ENCODE measurements at regions not wholly inside any gene's neighbourhood (a gene's known extent, or its start where the extent isn't known, plus 50 kb on each side); places are given as distances from the start of the nearest gene placed in this dataset.

DNA sequence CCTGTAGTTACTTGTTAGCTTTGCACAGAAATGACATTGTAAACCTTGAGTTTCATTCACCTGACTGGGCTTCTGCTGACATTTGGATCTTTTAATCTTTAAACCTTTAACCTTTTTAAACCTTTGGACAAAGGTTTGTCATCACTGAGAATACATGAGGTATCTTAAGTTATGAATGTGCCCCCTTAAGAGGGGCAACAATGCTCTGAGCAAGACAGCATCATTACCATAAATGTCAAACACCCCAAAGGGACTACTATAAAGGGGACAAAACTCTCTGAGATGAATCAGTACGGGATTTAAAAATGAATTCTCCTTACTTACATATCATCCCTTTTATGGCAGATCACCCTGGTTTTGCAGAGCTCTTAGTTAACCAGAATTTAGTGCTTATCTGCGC is 203.3 kb downstream of the COG6 start:
- no peak for DNase-seq (ENCODE audit: low read depth in 2 of 2)

DNA sequence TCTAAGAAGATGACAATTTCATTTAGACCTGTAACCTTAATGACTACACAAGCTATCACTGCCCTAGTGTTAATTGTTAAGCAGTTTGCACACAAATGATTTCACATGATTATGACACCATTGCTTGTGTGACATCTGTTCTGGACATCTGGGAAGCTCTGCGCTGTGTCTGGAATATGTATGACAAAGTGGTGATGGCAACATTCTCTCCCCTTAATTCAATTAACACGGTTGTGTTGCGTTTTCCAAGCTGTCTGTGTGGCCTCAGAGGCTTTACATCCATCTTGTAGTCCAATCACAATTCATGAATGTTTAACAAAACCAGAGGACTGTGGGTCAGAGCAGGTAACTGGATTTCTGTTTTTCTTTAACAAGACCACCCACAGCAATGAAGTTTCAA is 204.4 kb downstream of the COG6 start:
- DNase-seq (ENCODE audit: low read depth in 2 of 2): no peak

DNA sequence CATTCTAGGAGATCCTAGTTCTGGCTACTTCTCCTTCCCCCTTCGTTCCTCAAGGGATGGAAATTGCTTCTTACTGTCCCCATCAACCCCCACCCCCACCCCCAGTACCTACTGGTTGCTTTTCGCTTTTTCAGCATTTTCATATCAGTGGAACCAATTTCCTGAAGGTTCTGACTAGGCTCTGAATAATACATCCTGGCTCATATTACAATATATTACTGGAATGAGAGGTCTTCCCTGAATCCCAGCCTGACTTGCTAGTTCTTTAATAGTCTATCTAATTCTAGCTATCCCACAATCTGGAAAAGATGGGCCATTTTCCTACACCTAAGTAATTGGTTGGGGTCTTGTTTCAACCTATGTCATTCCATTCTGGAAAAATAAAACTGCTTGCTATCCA is 207.4 kb downstream of the COG6 start:
- DNase-seq (ENCODE audit: low read depth in 2 of 2): no peak

DNA sequence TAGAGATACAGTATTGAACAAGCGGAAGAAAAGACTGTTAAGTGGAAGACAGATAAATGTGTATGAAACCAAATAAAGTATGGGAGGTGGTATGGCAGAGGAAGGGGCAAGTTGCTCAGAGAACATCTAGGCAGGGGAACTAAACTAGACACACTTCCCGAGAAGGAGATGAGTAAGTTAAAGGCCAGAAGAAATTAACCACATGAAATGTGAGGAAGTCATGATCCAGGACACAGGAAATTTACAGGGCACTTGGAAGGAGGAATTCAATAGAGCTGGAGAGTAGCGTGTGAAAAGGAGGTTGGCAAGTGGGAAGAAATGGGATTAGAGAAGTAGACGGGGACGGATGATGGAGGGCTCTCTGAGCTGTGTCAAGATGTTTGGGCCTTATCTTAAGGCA is 208.8 kb downstream of the COG6 start:
- DNase-seq (ENCODE audit: low read depth in 2 of 2): no peak

DNA sequence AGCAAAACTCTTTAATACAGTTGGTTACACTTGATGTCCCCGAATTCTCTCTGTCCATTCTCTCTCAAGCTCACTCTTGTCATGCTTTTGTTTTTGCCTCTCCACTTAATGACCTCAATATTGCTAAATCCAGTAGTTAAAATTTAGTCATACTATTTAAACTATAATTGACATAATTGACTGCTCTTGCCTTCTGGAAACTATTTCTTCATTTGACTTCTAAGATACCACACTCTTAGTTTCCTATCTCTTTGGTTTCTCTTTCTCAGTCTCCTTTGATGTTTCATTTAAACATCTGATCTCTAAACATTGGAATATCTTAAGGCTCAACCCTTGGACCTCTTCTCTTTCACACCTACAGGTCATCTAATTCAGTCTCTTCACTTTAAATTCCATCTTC is 211.3 kb downstream of the COG6 start:
- no peak for DNase-seq (ENCODE audit: low read depth in 2 of 2)

DNA sequence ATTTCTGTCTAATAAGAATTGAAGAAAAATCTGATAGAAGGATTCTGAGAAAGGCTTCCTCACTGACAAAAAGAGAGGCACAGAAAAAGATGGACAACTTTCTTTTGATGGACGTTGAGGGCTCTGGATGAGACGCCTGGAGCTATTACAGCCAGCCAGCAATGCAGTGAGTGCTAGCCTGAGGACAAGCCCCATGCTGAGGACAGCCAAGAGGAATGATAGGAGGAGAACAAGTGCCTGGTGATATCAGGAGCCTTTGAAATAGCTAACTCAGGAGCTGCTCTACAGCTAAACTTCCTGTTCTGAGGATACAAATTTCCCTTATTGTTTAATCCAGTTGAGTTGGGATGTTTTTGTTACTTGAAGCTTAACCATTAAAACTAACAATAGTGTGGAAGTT is 212.3 kb downstream of the COG6 start:
- DNase-seq (ENCODE audit: low read depth in 2 of 2): no peak

DNA sequence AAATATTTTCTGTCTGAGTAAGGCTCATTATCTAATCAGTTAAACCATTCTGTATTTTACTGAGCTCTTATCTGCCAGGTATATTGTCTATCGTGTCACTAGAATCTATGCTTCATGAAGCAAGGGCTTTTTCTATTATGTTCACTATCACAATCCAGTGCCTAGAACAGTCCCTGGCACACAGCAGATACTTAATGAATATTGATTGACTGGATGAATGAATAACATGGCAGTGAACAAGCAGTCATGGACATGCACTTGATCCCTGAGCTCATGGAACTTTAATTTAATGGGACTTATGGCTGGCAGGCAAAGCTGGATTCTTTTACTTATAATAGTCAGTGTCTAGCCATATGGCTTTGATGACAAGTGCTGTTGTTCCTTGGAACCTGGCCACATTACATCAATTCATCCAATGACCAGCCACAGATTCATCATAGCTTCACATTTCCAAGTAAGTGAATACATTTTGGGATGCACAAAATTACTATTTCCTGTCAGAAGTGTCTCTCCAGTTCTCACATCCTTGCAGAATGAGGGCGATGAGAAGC is 214.8 kb downstream of the COG6 start:
- no peak for DNase-seq (ENCODE audit: low read depth in 2 of 2)

DNA sequence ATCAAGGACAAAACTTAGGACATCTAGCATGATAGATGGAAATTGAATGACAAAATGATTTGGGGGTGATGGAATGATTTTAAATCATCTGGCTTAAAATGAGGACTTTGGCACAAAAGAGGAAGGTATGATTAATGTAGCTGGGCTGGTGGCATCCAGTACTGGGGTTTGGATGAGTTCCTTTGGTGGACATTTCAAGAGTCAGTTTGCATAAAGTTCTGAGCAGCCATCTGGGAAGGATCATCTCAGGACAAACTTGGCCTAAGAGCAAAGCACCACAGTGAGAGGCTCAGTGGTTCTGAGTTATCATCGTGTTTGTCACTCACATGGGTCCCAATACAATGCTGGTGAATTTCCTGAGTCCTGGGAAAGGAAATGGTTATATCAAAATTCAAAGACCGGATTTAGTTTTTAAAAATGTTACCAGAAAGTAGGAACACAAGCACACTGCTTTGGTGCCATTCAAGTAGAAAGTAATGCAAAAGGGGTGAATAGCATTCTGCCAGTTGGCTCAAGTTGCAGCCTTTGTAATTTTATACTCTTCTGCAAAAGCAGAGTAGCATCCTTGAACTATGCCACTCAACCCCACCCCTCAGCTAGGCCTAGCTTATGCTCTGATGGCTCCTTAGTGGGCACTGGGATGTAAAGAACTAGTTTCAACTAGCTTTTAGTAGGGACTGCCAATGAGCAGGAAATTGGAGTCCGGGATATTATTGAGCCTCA is 219.0 kb downstream of the COG6 start:
- no peak for DNase-seq (ENCODE audit: low read depth in 2 of 2)

DNA sequence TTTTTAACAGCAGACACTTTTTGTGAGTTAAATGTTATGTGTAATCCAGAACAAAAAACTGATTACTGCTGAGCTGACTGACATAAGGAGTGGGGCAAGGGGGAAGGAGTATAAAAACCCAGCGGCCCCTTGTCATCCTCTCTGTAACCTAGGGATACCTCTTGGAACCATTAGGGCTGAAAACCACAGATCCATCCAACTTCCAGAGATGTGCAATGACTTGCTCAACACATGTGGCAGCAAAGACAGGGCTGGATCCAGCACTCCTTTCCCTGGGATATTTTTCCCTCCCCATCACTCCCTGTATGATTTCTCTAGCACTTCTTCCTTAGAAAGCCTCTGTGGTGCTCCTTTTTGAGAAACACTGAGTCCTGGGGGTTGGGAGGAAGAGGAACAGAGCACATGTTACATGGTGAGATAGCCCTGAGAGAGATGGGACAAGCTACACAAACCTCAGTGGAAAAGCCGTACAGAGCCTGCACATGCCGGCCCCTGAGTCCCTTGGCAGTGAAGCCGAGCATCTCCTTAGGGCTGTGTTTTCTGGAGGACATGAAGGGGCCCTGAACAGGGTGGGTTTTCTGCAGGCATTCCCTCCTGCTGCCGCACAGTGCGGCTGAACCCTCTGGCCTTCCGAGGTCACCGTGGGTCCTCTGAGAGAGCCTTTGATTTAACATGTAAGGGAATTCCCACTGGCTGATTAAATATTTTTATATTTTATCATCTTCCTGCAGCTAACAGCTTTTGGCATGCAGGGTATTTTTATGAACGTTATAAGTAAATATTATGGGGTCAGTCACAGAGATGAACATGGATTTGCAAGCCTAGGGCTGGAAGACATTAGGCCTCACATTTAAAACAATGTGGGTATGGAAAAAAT is 219.9 kb downstream of the COG6 start:
- no peak for DNase-seq (ENCODE audit: low read depth in 2 of 2)

DNA sequence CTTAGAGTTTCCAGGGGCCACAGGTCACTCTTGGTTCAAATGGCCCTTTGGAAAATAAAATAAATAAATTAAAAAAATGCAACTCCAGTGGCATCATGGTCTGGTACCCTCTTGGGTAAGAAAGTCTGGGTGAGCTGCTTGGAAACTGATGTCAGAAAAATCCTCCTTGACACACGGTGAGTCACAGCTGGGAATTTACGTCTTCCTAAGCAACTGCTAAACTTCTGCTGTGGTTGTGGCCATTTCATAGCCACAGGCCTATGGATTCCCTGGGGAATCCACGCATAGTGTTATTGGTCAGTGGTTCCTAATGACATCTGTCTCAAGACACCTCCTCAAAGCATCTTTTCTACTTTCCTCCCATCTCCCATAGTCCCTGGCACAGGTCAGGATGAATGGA is 220.8 kb downstream of the COG6 start:
- no peak for DNase-seq (ENCODE audit: low read depth in 2 of 2)

DNA sequence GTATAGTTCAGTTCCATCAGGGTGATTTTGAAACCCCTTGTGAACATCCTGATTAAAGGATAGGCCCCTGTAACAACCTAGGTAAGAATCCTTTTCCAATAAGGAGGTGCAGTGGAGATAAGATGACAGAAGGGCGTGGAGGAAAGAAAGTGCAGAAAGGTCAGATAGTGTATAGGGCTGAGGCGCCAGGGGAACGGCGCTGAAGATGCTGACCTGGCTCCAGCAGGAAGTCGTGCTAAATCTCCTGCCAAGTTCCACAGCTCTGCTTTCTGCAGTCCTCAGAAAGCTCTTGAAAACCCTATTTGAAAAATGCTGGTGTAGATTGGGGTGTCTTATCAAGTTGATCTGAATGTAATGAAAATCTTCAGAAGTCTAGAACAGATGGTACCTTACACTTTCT is 221.7 kb downstream of the COG6 start:
- DNase-seq (ENCODE audit: low read depth in 2 of 2): no peak

DNA sequence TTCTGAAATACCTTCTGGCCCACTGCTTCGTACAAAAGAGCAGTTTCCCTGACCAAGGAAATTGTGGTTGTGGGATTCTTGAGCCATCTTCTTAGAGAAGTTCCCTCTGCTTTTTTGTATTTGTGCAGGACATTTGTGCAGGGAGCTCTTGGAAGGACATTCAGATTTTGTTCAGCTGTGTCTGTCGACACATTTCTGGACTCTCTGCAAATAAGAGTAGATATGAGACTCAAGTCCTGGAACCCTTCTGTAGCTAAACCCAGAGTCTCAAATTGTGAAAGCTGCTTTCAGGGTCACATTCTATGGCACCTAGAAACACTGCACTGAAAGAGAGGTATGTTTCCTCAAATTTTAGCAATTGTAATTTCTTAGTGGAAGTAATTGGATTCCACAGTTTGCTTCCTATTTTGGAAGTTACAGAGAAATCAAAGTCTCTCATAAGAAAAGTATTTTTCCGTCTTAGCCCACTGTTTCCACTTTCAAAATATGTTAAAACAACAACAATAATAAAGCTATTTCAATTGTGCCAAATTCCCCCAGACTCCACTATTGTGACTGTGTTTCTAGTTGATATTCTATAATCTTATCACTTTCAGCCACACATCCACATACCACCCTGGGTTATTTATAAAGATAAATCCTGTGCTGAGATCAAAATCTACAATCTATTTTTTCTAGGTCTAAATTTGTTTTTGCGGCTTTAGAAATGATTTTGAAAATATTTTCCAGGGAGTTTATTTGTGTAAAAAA is 224.0 kb downstream of the COG6 start:
- DNase-seq (ENCODE audit: low read depth in 2 of 2): no peak

DNA sequence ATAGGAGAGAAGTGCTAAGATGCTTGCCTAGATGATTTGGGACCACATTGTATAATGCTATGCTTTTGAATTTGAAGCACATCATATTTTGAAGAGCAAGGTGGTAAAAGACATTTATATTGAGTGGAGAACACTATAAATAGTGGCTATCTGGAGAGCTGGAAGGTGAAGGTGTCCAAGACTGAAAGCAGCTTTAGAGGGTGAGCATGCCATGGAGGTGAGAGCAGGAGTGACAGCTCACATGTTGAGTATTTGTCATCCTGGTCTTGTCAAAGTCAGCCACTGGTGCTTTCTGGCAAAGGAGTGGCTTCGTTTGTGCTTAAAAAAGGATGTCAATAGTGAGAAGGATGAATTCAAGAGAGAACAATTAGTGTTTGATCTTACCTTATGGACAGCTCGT is 225.9 kb downstream of the COG6 start:
- no peak for DNase-seq (ENCODE audit: low read depth in 2 of 2)

DNA sequence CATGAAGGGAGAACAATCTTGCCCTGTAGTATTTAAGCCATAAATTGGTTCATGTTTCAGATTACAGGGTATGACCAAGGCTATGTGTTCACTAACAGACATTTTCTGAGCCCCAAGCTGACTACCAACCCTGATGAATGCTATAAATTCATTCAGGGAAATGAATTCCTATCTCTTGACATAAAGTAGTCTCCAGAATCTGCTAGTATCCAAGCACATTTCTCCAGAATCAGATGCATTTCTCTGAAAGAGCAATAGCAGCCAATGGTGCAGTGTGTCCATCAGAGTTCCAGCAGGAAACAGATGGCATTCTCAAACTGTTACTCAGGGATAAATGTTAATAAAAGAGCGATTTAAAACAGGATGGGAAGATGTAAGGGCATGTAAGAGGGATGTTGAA is 226.4 kb downstream of the COG6 start:
- DNase-seq (ENCODE audit: low read depth in 2 of 2): no peak

DNA sequence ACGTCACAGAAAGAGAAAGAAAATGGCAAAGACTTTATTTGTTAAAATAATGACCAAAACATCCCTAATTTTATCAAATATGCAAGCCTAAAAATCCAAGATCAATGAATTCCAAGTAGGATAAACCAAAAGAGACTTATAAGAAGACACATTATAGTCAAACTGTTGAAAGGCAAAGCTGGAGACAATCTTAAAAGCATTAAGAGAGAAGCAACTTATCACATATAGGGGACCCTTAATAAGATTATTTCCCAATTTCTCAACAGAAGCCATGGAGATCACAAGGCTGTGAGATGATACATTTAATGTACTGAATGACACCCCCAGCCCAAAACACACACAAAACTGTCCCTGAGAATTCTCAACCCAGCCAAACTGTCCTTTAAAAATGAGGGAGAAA is 228.7 kb downstream of the COG6 start:
- DNase-seq (ENCODE audit: low read depth in 2 of 2): no peak

DNA sequence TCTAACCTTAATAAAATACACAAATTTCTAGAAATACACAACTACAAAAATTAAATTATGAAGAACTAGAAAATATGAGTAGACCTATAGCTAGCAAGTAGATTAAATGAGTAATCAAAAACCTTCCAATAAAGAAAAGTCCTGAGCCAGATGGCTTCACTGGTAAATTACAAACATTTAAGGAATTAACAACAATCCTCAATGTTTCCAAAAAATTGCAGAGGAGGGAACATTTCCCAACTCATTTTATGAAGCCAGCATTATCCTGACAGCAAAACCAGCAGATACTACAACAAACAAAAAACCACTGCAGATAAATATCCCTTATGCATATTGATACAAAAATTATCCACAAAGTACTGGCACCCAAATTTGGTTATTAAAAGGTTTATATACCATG is 230.9 kb downstream of the COG6 start:
- DNase-seq (ENCODE audit: low read depth in 2 of 2): no peak

DNA sequence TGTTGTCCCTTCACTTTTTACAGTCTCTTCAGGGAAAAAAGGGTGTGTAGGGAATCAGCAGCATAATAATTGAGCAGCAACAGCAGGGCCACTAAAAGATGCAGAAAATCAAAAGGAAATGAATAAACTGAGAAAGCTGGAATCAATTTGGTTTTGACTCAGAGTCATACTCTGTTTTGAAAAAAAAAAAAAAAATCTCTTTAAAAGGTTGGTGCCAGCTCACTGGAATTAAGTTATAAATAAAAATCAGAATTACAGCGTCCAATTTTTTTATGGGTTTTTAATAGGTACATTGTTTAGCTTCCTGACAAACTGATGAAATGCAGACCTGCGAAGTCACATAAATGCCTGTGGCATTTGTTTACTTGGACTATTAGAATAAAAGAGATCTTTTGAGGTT is 231.9 kb downstream of the COG6 start:
- no peak for DNase-seq (ENCODE audit: low read depth in 2 of 2)

DNA sequence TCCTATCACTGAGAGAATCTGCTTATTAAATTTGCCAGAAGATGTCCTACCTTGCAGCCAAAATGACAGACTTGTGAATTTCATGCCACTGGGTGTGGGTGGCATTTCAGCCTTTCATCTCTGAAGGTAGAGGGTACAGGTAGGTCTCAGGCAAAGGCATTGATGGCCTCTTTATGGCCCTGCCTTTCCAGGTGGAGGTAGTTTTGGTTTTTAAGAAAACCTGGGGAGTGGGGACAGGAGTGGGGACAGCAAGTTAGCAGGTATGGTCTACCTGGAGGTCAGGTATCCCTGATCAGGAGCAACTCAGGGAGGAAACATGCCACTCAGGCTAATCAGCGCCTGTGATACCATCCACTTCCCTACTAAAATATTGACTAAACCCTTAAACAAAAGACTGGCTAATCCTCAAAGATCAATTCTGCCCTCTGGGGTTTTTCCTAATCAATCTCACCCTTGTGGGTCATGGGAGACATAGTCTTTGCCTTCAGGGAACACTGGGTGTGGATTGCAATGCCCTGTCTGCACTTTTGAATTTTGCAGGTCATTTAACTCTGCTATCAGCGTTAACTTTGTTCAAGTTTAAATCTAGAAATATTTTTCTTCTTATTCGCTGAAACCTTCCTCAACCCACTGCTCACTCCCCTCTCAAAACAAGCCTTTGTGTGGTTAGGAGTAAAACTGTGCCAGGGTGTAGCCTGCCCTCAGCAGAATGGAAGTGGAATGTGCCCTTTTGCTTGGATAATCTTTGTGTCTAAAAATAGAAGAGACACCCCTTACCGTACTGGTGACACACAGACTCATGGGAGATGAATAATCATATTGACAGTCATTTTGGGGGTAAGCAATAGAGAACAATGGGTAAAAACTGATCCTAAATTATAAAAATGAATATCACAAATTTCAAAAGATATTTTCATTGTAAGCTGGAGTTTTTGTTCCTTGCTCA is 233.7 kb downstream of the COG6 start:
- DNase-seq (ENCODE audit: low read depth in 2 of 2): no peak

DNA sequence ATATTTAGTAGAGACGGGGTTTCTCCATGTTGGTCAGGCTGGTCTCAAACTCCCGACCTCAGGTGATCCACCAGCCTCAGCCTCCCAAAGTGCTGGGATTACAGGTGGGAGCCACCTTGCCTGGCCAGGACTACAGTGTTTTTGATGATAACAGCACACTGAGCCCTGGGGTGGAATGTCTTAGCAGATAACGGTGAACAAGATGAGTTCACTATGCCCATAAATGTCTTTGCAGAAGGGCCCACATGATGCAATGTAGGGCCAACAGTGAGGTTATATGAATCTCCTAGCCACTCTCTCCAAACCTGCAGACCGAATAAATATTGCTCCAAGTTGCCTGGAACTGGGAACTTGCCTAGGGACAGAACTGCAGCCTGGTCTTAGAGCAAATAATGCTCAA is 235.1 kb downstream of the COG6 start:
- no peak for DNase-seq (ENCODE audit: low read depth in 2 of 2)

DNA sequence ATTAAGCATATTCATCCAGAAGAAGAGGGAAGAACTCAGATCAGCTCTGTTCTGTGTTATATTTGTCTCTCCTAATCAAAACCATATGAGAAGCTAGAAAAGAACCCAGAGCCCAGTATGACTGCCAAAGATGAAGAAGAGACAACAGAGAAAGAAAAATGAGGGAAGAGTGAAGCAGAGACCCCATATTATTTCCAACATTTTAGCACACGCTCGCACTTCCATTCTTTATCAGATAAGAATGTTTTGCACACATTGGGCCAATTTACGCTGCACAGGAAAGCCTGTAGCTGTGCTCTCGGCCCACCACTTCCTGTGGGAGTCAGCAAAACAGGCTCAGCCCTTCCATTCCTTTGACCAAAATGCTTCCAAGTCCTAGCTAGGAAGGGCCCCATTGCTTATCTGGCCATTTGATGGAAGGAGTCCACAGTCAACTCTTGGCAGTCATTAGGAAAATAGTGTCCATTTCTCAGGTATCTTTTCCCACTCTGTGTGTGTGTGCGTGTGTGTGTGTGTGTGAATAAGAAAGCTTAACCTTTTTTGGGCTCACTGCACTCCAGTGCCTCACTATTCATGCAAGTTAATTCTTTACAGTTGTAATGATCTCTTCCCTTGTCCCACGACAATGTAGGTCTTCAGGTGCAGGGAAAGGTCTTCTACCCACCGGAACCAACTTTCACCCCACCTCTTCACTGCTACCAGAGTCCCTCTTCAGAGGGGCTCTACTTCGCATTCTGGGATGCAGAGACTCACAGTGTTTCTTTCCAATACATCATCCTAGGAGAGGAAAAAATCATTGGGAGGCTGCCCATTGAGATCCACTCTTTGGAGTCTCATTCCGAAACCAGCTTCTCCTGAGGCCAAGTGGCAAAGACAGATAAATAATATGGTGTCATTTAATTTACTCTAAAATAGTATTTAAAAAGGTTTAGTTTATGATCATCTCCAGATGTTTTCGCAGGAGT is 237.5 kb downstream of the COG6 start:
- peak in 1 of 2 donors; percentile 2 for DNase-seq (ENCODE audit: low read depth in 2 of 2)
